ENCODE measurements at regions not wholly inside any gene's neighbourhood (a gene's known extent, or its start where the extent isn't known, plus 50 kb on each side); places are given as distances from the start of the nearest gene placed in this dataset.

- intact Hi-C loops (cut with micrococcal nuclease): no loop called here
- no peak overlapping the region for H3K27ac Mint-ChIP-seq
- H3K4me1 Mint-ChIP-seq (ENCODE audit: low read depth): no peaks in the 10 kb centered on the region
Observed at GRCh38 chr20:17161673-17162481, 65.0 kb upstream of the PCSK2 start.

GRCh38 chr20:17168026-17168612 lies 58.7 kb upstream of the PCSK2 start:
- CTCF ChIA-PET: no interaction called here
- Mint-ChIP-seq H3K4me1 (ENCODE audit: low read depth) (no peaks in the 10 kb centered on the region), H3K9me3 (no peaks in the 10 kb centered on the region), H3K4me3 (no peak overlapping the region), H3K27ac (no peak overlapping the region), H3K36me3 (ENCODE audit: low read depth) (no peaks in the 10 kb centered on the region), H3K27me3 (ENCODE audit: low read depth) (peaks cover 1% of the 10 kb centered on the region)
- intact Hi-C loops (cut with micrococcal nuclease): no loop called here
- no peak for DNase-seq

More at GRCh38 chr20:17161673-17162481, 65.0 kb upstream of the PCSK2 start:
- Mint-ChIP-seq H3K4me3 (no peak overlapping the region), H3K27me3 (ENCODE audit: low read depth) (peaks cover 1% of the 10 kb centered on the region), H3K9me3 (no peaks in the 10 kb centered on the region), H3K36me3 (ENCODE audit: low read depth) (no peaks in the 10 kb centered on the region)
- CTCF ChIA-PET: no interaction called here
- no peak for DNase-seq

- Mint-ChIP-seq H3K9me3 (peaks cover 2% of the 10 kb centered on the region), H3K4me3 (no peak overlapping the region), H3K27ac (no peak overlapping the region), H3K36me3 (ENCODE audit: low read depth) (no peaks in the 10 kb centered on the region), H3K4me1 (ENCODE audit: low read depth) (no peaks in the 10 kb centered on the region), H3K27me3 (ENCODE audit: low read depth) (peaks cover 1% of the 10 kb centered on the region)
- CTCF ChIA-PET: no interaction called here
- DNase-seq: no peak
- intact Hi-C loops (cut with micrococcal nuclease): no loop called here
Observed at GRCh38 chr20:17169585-17170136, 57.2 kb upstream of the PCSK2 start.

- no peaks in the 10 kb centered on the region for H3K27me3 Mint-ChIP-seq (ENCODE audit: low read depth)
- no peak overlapping the region for H3K27ac Mint-ChIP-seq
- DNase-seq: no peak
- no peaks in the 10 kb centered on the region for H3K36me3 Mint-ChIP-seq (ENCODE audit: low read depth)
- H3K4me3 Mint-ChIP-seq: no peak overlapping the region
- CTCF ChIA-PET: no interaction called here
- peaks cover 2% of the 10 kb centered on the region for H3K9me3 Mint-ChIP-seq
- H3K4me1 Mint-ChIP-seq (ENCODE audit: low read depth): no peaks in the 10 kb centered on the region
- intact Hi-C loops (cut with micrococcal nuclease): no loop called here
Observed at GRCh38 chr20:17171746-17172280, 55.0 kb upstream of the PCSK2 start.

GRCh38 chr20:17172836-17173516 lies 53.9 kb upstream of the PCSK2 start:
- no peak overlapping the region for H3K27ac Mint-ChIP-seq
- CTCF ChIA-PET: interaction anchor here (1.1 kb wide), 1 partner anchor 15 kb away, joined by 4 read pairs; no protein-coding TSS in a partner anchor
- no peak overlapping the region for H3K4me3 Mint-ChIP-seq
- H3K36me3 Mint-ChIP-seq (ENCODE audit: low read depth): no peaks in the 10 kb centered on the region
- H3K9me3 Mint-ChIP-seq: peaks cover 2% of the 10 kb centered on the region
- intact Hi-C loops (cut with micrococcal nuclease): no loop called here
- H3K4me1 Mint-ChIP-seq (ENCODE audit: low read depth): no peaks in the 10 kb centered on the region
- no peaks in the 10 kb centered on the region for H3K27me3 Mint-ChIP-seq (ENCODE audit: low read depth)
- DNase-seq: no peak
